ENCODE measurements at regions not wholly inside any gene's neighbourhood (a gene's known extent, or its start where the extent isn't known, plus 50 kb on each side); places are given as distances from the start of the nearest gene placed in this dataset.

DNA sequence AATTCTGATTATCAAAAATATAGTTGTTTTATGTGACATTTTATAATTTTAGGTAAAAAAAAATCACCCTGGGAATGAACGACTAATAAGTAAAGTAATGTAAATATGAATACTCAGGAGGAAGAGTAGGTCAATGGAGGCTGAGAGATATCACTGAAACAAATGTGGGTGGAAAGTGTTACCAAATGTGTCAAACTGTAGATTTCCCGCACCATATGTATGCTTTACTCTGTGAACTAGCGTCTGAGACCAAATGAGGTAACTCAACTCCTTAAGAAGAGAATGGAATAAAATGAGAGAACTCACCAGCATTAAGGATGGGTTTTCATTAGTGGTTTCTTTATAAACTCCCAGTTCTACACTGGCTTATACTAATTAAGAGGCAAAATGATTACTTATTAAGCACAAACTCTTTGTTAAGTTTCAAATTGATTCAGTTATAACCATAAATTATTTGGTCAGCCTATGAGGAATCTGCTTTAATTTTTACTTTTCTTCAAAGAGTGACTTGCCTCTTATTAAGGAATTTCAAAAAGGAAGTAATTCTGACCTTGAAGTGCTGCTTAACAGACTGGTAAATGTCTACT lies 784.7 kb upstream of the GJE1 start:
- TF ChIP-seq, protein P1, sequence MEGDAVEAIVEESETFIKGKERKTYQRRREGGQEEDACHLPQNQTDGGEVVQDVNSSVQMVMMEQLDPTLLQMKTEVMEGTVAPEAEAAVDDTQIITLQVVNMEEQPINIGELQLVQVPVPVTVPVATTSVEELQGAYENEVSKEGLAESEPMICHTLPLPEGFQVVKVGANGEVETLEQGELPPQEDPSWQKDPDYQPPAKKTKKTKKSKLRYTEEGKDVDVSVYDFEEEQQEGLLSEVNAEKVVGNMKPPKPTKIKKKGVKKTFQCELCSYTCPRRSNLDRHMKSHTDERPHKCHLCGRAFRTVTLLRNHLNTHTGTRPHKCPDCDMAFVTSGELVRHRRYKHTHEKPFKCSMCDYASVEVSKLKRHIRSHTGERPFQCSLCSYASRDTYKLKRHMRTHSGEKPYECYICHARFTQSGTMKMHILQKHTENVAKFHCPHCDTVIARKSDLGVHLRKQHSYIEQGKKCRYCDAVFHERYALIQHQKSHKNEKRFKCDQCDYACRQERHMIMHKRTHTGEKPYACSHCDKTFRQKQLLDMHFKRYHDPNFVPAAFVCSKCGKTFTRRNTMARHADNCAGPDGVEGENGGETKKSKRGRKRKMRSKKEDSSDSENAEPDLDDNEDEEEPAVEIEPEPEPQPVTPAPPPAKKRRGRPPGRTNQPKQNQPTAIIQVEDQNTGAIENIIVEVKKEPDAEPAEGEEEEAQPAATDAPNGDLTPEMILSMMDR (IDR thresholded peaks at IDR 0.05) = no peak

DNA sequence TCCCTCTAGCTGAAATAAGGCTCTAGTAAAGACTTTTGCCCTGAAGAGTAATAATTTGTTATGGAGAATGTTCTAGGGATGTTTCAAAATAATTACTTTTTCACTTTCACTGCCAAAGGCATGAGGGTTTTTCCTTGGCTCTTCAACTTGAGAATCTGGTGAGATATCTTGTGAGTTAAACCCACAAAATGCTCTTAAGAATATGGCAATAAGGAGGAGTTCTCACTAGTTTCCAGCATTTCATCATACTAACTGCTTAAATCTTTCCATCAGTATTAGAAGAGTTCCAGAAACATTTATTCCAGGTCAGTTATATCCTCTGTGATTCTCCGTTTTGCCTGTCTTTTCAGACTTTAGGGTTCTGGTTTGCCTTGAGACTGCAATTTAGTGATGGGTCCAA lies 785.6 kb upstream of the GJE1 start:
- TF ChIP-seq, protein P1 (IDR thresholded peaks at IDR 0.05) = no peak
- DNase-seq (ENCODE audit: low spot score) = no peak
- H3K27ac ChIP-seq = no peak overlapping the region
- H3K4me3 ChIP-seq = no peak overlapping the region

More for the DNA sequence above, 784.7 kb upstream of the GJE1 start:
- no peak overlapping the region for H3K27ac ChIP-seq
- DNase-seq (ENCODE audit: low spot score) = no peak
- H3K4me3 ChIP-seq = no peak overlapping the region

DNA sequence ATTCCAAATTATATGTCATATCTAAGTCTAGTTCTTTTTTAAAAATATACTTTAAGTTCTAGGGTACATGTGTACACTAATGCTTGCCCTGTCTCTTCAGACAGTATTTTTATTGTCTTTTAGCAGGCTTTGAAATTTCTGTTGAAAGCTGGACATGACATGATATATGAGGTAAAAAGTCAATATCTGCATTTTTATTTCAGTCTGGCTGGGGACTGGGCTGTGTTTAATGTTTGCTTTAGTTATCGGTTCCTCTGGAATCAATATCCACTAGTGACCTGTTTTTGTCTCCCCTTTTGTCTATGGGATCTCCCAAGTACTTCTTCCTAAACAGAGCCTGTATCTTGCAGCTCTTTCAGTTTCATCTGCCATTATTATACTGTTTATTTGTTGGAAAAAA lies 786.2 kb upstream of the GJE1 start:
- Histone ChIP-seq H3K27ac (no peak overlapping the region), H3K4me3 (no peak overlapping the region)
- no peak for DNase-seq (ENCODE audit: low spot score)
- TF ChIP-seq, protein P1 (IDR thresholded peaks at IDR 0.05) = no peak

DNA sequence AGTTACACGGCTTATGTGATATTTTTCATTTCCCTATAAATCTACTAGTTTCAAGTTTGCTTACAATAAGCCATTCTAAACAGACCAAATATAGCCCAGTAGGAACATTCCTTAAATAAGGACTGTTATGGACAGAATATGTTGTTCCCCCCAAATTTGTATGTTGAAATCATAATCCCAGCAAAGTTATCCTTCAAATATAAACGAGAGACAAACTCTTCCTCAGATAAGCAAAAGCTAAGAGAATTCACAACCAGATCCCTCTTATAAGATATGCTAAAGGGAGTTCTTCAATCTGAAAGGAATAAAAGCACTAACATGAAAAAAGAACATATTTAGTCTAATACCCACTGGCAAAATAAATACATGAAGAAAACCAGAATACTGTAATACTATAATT lies 795.5 kb upstream of the GJE1 start:
- no peak for DNase-seq (ENCODE audit: low spot score)

DNA sequence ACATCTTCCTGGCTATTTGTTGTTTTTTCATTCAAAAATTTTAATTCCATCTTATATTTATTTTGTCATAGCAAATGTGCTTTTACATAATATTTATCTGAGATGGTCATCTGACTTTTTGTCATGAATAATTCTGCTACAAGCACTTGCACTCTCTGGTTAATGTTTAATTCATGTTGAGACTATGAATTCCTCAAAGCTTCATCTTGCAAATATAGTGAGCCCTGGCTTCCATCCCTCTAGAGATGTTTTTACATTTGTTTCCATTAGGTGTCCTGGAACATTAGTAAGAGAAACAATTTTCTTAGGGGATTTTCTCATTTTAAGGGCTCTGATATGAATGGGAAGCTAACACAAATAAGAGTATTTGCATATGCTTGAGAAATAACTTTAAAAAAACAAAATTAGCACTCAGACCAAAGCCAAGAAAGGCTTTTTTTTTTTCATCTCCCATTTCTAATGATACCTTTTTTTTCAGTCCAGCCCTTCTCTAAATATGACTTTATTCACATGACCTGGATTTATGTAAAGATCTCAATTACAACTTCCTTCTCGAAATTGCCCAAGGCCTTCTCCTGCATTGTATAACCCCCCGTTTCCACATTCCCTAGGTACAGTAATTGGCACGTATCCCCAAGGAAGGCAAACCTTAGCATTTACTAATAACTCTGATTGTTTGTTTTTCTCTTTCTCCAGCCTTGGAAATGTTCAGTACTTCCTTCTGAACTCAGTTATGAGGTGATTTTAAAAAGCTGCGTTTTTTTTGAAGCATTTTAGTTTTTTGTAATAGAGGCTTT lies 797.0 kb upstream of the GJE1 start:
- Histone ChIP-seq H3K27ac (no peak overlapping the region), H3K4me3 (no peak overlapping the region)
- no peak for DNase-seq (ENCODE audit: low spot score)
- TF ChIP-seq, protein P1 (IDR thresholded peaks at IDR 0.05) = no peak

More for the DNA sequence above, 795.5 kb upstream of the GJE1 start:
- TF ChIP-seq, protein P1 (IDR thresholded peaks at IDR 0.05) = no peak
- no peak overlapping the region for H3K4me3 ChIP-seq
- no peak overlapping the region for H3K27ac ChIP-seq

DNA sequence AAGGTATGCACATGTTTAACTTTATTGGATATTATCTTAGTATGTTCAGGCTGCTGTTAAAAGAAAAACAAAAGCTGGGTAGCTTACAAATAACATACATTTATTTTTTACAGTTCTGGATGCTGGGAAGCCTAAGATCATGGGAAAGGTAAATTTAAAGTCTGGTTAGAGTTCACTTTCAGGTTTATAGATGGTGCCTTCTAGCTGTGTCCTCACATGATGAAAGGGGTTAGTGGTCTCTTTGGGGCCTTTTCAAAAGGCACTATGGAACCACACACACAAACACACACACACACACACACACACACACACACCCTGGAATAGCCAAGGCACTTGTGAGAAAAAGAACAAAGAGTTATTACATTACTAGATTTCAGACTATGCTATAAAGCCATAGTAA lies 805.8 kb upstream of the GJE1 start:
- no peak for DNase-seq (ENCODE audit: low spot score)
- H3K4me3 ChIP-seq = peak overlapping the region; percentile 32
- H3K27ac ChIP-seq = peak overlapping the region; percentile 20 to 28
- TF ChIP-seq, protein P1 (IDR thresholded peaks at IDR 0.05) = no peak

DNA sequence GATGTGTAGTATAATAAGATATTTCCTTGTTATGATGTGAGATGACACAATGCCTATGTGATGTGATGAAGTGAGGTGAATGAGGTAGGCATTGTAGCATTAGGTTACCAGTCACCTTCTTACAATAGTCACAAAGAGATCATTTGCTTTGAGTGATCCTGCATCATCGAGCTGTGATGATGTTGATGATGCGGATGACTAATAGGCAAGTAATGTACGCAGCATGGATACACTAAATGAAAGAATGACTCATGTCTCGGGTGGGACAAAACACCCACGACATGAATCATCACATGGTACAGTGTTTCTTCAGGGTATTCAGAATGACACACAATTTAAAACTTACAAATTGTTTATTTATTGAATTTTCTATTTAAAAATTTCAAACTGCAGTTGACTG lies 806.3 kb upstream of the GJE1 start:
- H3K27ac ChIP-seq = no peak overlapping the region
- DNase-seq (ENCODE audit: low spot score) = peak; percentile 72
- peak overlapping the region; percentile 32 for H3K4me3 ChIP-seq
- TF ChIP-seq, protein P1 (IDR thresholded peaks at IDR 0.05) = no peak

All from coronary artery (tissue), 2 donors.